D721Med (cell line): ENCODE measurements at regions not wholly inside any gene's neighbourhood (a gene's known extent, or its start where the extent isn't known, plus 50 kb on each side); places are given as distances from the start of the nearest gene placed in this dataset.

ENCODE experiments used
- DNase-seq: peaks from one replicate; pipeline ENCODE4 v3.0.0; 2011; ENCODE audit warnings: low spot score; ENCODE audit not compliant: insufficient read length
- FAIRE-seq: peaks from 2 replicates; lab custom pipeline; 2011; peaks lifted over from hg19 to GRCh38; lab: Jason Lieb, UNC
- TF ChIP-seq, protein P1 (sequence below): IDR thresholded peaks from 2 replicates; pipeline ENCODE4 v1.5.1; 2012; ENCODE audit warnings: mild to moderate bottlenecking, control low read depth; ENCODE audit not compliant: insufficient read depth; ENCODE audit errors: missing control alignments

DNA sequence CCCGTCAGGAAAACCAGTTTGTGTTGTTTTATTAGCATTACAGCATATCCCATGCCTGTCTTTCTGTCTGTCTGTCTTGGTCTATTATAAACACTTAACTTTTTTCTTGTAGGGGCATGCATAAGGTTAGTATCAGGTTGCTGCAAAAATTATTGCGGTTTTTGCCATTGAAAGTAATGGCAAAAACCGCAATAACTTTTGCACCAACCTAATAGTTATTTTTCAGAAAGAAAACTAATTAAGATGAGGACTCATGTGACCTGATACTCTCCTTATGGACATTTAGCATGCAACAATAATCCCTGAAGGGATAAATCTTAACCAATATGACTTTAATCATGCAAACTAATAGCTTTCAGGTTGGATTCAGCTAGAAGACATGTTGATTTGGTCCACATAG is 326.7 kb upstream of the SUCLG2 start:
- TF ChIP-seq, protein P1, sequence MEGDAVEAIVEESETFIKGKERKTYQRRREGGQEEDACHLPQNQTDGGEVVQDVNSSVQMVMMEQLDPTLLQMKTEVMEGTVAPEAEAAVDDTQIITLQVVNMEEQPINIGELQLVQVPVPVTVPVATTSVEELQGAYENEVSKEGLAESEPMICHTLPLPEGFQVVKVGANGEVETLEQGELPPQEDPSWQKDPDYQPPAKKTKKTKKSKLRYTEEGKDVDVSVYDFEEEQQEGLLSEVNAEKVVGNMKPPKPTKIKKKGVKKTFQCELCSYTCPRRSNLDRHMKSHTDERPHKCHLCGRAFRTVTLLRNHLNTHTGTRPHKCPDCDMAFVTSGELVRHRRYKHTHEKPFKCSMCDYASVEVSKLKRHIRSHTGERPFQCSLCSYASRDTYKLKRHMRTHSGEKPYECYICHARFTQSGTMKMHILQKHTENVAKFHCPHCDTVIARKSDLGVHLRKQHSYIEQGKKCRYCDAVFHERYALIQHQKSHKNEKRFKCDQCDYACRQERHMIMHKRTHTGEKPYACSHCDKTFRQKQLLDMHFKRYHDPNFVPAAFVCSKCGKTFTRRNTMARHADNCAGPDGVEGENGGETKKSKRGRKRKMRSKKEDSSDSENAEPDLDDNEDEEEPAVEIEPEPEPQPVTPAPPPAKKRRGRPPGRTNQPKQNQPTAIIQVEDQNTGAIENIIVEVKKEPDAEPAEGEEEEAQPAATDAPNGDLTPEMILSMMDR, result no peak
- FAIRE-seq, result no peak
- DNase-seq, result no peak

DNA sequence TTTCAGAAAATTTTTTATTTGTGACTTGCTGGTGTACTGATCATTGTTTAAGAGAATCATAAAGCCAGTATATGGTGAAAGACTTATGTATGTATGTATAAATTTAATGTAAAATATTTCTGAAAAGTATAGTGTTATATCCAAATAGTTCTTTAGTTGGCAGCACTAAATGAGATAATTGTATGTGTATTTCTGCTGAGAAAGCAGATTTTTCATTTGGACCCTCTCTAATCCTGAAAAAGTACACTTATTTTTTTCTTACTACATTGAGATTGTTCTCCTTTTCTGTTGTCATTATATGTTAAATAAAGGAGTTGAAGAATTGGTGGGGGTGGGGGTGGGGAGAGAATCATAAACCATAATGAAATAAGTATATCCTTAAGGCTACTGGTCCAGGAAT is 324.9 kb upstream of the SUCLG2 start:
- DNase-seq, result no peak
- TF ChIP-seq, protein P1, result no peak

DNA sequence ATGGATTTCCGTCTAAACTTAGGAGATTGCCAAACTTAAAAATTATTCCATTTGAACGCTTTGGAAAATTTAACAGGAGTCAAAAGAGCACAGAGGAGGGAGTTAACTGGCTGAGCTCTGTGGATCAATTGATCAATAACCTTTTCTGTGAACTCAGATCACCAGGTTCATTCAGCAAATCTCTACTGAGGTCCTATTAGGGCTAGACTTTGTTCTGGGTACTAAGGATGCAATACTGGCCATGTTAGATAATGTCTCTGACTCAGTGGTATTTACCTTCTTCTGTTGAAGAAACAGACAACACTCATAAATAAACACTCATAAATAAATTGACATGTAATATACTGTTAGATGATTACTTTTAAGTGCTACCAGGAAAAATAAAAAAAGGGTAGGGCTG is 323.4 kb upstream of the SUCLG2 start:
- DNase-seq, result no peak
- FAIRE-seq, result no peak
- TF ChIP-seq, protein P1, result no peak

More for the DNA sequence above, 324.9 kb upstream of the SUCLG2 start:
- FAIRE-seq, result no peak

DNA sequence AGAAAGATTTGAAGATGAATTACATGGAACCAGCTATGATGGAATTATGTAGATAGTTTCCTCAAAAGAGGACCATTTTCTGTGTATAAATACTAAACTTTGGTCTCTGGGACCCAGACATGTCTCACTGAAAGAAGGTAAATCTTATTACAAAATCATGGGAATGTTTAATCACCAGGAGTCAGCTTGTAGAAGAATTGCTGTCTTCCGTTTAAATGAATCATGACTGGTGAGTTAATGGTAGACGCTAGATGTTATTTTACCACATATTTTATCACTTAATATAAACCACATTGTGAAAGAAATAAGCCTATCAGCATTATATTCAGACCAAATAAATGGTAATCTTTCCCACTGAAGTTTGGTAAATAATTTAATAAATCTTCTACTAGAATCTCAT is 322.3 kb upstream of the SUCLG2 start:
- TF ChIP-seq, protein P1, result no peak
- DNase-seq (no peak), FAIRE-seq (no peak)

DNA sequence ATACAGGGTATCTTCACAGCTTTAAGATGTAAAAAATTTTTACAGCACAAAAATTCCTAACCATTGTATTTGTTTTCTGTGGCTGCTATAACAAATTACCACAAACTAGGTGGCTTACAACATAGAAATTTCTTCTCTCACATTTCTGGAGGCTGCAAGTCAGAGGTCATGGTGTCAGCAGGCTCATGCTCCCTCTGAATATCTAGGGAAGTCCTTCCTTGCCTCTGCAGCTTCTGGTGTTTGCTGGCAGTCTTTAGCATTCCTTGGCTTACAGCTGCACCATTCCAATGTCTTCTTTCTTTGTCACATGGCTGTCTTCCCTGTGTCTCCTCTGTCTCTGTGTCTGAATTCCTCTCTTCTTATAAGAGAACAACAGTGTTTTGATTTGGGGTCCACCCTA is 310.2 kb upstream of the SUCLG2 start:
- FAIRE-seq, result no peak
- TF ChIP-seq, protein P1, result no peak
- no peak for DNase-seq

DNA sequence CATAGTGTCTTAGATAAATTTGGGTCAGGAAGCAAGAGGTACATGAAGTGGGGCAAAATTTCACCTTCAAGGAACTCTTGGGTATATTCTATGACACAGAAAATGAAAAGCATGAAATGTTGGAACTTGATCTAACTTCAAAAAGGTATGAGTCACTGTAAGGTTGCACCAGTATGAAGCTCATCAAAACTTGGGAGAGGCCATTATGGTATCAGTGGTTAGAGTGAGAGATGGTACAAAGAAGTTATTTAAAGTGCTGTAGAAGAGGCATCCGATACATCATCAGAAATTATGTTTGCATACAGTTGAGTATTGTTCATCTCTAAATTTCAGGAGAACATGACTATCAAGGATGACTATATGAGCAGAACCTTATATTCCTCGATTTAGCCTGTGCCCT is 302.9 kb upstream of the SUCLG2 start:
- FAIRE-seq, result no peak
- no peak for DNase-seq
- TF ChIP-seq, protein P1, result no peak

DNA sequence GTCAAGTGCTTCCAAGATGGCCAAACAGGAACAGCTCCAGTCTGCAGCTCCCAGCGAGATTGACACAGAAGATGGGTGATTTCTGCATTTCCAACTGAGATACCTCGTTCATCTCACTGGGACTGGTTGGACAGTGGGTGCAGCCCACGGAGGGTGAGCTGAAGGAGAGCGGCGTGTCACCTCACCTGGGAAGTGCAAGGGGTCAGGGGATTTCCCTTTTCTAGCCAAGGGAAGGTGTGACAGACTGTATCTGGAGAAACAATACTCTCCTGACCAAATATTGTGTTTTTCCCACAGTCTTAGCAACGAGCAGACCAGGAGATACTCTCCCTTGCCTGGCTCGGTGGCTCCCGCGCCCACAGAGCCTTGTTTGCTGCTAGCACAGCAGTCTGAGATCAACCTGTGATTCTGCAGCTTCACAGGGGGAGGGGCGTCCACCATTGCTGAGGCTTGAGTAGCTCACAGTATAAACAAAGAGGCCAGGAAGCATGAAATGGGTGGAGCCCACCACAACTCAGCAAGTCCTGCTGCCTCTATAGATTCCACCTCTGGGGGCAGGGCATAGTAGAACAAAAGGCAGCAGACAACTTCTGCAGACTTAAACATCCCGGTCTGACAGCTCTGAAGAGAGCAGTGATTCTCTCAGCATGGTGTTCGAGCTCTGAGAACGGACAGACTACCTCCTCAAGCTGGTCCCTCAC is 293.5 kb upstream of the SUCLG2 start:
- no peak for FAIRE-seq
- no peak for DNase-seq
- TF ChIP-seq, protein P1, result no peak
